K562 (cell line): ENCODE measurements at regions not wholly inside any gene's neighbourhood (a gene's known extent, or its start where the extent isn't known, plus 50 kb on each side); places are given as distances from the start of the nearest gene placed in this dataset.

Experiments used
- ARNT ChIP-seq, 2 experiments: fragments of 450-650 bp; IDR thresholded peaks; 2 replicates each; pipeline ENCODE4 v1.6.1; 2016; ENCODE audit warnings: mild to moderate bottlenecking in 1 of 2
- MEIS2 ChIP-seq: fragments of 450-650 bp; IDR thresholded peaks from 2 replicates; pipeline ENCODE4 v1.6.1; 2014; ENCODE audit warnings: mild to moderate bottlenecking; ENCODE audit not compliant: partially characterized antibody
- POLR2A ChIP-seq: fragments of 450-650 bp; conservative IDR thresholded peaks from 2 replicates; pipeline ENCODE4 v1.6.1; 2016
- POLR2H ChIP-seq: IDR thresholded peaks from 2 replicates; pipeline ENCODE4 v1.6.1; 2016; ENCODE audit warnings: missing genetic modification characterization, low read depth, mild to moderate bottlenecking, control low read depth, missing compliant biosample characterization, moderate library complexity
- RB1 ChIP-seq: fragments of 450-650 bp; IDR thresholded peaks from 2 replicates; pipeline ENCODE4 v1.6.1; 2017; ENCODE audit warnings: low read depth, mild to moderate bottlenecking
- SIN3A ChIP-seq, 2 experiments: fragments of 150-350 bp in 1 of 2; IDR thresholded peaks; 2 replicates each; pipeline ENCODE4 v1.6.1; 2011 to 2016; ENCODE audit warnings: borderline replicate concordance in 2 of 2, low read depth in 2 of 2, low read length in 2 of 2, mild to moderate bottlenecking in 2 of 2, moderate library complexity in 2 of 2; ENCODE audit not compliant: control insufficient read depth in 1 of 2
- SIN3B ChIP-seq: fragments of 450-650 bp; IDR thresholded peaks from 2 replicates; pipeline ENCODE4 v1.6.1; 2017; ENCODE audit warnings: low read depth, mild to moderate bottlenecking, moderate library complexity
- WHSC1 ChIP-seq: IDR thresholded peaks from one replicate; pipeline ENCODE4 v1.6.1; 2012; ENCODE audit warnings: low read length, control low read depth, inconsistent platforms
- ZNF174 ChIP-seq: fragments of 250-450 bp; sonication (Bioruptor Pico); IDR thresholded peaks from 2 replicates; pipeline ENCODE4 v1.4.0; 2020; ENCODE audit warnings: mild to moderate bottlenecking
- ZNF274 ChIP-seq: IDR thresholded peaks from 2 replicates; pipeline ENCODE4 v1.6.1; 2011; ENCODE audit warnings: low read depth, mild to moderate bottlenecking, low read length, moderate library complexity, borderline replicate concordance
- TF ChIP-seq, protein P1 (sequence below), 3 experiments: IDR thresholded peaks in 2 of 3; conservative IDR thresholded peaks in 1 of 3; 2 replicates each; pipeline ENCODE4 v1.5.1; 2011 to 2012; ENCODE audit warnings: low read length in 3 of 3, mild to moderate bottlenecking in 3 of 3, control low read depth in 2 of 3, improper control_type of control experiment in 1 of 3, inconsistent platforms in 1 of 3, low read depth in 1 of 3, mixed read lengths in 1 of 3, moderate library complexity in 1 of 3; ENCODE audit not compliant: insufficient read depth in 2 of 3

- TF ChIP-seq SIN3B (no peak), ZNF174 (CRISPR knock-in tag) (no peak), ZNF274 (no peak), RB1 (no peak), WHSC1 (no peak), SIN3A (IDR thresholded peaks at IDR 0.05; ENCODE audit: borderline replicate concordance in 2 of 2, control insufficient read depth in 1 of 2, low read depth in 2 of 2, low read length in 2 of 2) (no peak), ARNT (IDR thresholded peaks at IDR 0.05) (no peak), MEIS2 (no peak), POLR2A (no peak), POLR2H (tag) (no peak)
- TF ChIP-seq, protein P1, sequence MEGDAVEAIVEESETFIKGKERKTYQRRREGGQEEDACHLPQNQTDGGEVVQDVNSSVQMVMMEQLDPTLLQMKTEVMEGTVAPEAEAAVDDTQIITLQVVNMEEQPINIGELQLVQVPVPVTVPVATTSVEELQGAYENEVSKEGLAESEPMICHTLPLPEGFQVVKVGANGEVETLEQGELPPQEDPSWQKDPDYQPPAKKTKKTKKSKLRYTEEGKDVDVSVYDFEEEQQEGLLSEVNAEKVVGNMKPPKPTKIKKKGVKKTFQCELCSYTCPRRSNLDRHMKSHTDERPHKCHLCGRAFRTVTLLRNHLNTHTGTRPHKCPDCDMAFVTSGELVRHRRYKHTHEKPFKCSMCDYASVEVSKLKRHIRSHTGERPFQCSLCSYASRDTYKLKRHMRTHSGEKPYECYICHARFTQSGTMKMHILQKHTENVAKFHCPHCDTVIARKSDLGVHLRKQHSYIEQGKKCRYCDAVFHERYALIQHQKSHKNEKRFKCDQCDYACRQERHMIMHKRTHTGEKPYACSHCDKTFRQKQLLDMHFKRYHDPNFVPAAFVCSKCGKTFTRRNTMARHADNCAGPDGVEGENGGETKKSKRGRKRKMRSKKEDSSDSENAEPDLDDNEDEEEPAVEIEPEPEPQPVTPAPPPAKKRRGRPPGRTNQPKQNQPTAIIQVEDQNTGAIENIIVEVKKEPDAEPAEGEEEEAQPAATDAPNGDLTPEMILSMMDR (IDR thresholded peaks at IDR 0.05 in 2 of 3, conservative IDR thresholded peaks at IDR 0.05 in 1 of 3; ENCODE audit: insufficient read depth in 2 of 3, low read depth in 1 of 3, low read length in 3 of 3) = no peak
Observed at GRCh38 chr7:119782286-119782685, 490.7 kb upstream of the KCND2 start.
